ENCODE measurements at regions not wholly inside any gene's neighbourhood (a gene's known extent, or its start where the extent isn't known, plus 50 kb on each side); places are given as distances from the start of the nearest gene placed in this dataset.

DNA sequence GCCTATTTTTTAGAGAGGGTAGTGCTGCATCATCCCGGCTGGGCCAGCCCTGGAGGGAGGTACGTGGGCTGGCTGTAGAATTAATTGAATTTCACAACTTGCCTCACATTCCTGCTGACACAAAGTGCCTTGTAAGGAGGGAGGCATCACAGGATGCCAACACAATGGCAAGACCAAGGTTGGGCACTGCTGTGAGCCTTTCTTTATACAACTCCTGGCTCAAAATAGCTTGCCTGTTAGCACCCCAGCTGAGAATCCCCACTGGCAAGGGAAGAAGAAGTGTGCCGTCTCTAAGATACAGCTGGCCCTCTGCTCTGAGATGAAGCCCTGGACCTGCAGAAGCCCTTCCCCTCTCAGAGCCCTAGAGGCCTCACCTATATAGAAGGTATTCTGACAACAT, 873.9 kb downstream of the GRID1 start:
- TF ChIP-seq GATA3 (IDR thresholded peaks at IDR 0.05; ENCODE audit: low read depth, low read length) (no peak), GATA2 (IDR thresholded peaks at IDR 0.05; ENCODE audit: low read depth, low read length) (no peak)

DNA sequence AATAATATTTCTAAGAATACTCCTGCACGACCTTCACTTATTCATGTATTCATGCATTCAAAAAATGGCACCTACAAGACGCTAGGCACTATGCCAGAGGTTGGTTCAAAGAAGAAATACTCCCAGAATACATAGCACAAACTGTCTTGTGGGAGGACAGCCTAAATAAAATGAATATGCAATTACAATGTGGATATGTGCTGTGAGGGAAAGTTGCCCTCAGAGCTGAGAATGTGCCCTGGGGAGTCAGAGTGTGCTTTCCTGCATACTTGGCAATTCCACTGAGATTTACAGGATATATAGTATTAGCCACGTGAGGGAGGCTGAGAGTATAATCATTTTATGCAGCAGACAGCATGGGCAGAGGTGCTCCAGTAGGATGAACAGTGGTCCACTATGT, 872.9 kb downstream of the GRID1 start:
- no peak for TF ChIP-seq GATA2 (IDR thresholded peaks at IDR 0.05; ENCODE audit: low read depth, low read length)
- TF ChIP-seq GATA3 (IDR thresholded peaks at IDR 0.05; ENCODE audit: low read depth, low read length): no peak

DNA sequence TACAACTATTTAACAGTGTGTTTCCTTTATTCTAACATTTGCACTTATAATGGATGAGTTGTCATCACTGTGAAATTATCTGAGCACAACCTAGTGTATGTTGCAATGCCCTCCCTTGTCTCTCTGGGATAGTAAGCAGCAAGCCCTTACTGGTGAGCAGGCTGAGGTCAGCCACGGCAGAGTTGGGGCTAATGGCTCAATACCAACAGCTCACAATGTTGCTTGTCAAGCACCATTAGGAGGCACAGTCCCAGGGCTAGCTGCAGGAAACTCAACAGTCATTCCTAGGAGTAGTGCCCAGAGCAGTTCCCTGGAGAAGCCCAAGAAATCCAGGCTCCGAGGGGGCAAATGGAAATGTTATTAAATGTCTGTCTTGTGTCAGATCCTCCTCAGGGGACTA, 858.4 kb downstream of the GRID1 start:
- TF ChIP-seq GATA3 (IDR thresholded peaks at IDR 0.05; ENCODE audit: low read depth, low read length) (no peak), GATA2 (IDR thresholded peaks at IDR 0.05; ENCODE audit: low read depth, low read length) (no peak)

DNA sequence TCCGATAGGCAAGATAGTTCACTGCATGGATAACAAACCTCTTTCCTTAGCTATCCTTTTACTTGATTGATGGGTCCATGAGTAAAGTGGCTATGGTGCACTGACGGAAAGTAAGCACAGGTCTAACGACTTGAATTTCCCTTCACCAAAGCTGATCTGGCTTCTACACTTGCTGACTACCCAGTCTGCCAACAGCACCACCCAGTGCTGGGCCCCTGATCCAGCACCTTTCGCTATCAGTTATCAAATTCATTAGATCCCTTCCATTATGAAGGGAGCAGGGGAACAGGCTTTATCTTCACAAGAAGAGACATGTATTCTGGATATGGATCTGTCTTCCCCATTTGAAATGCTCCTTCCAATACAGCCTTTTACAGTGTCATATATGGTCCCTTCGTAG, 855.9 kb downstream of the GRID1 start:
- TF ChIP-seq GATA2 (IDR thresholded peaks at IDR 0.05; ENCODE audit: low read depth, low read length): no peak
- TF ChIP-seq GATA3 (IDR thresholded peaks at IDR 0.05; ENCODE audit: low read depth, low read length): no peak

DNA sequence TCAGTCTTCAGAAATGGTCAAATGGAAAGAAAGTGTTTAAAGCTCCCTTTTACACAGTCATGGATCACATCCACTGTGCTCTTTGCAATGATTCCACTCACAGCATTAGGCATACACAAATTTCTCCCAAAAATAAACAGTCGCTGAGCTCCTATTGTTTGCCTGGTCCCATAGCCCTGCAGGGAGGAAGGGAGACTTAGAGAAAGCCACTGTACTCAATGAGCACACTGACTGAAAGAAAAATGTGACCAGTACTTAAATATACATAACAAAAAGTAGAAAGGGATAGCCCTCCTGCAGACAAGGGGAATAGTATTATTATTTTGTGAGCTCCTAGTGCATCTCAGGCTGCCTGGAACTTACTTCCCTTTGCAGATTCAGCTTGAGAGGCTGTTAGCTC, 853.2 kb downstream of the GRID1 start:
- TF ChIP-seq GATA3 (IDR thresholded peaks at IDR 0.05; ENCODE audit: low read depth, low read length): no peak
- no peak for TF ChIP-seq GATA2 (IDR thresholded peaks at IDR 0.05; ENCODE audit: low read depth, low read length)

DNA sequence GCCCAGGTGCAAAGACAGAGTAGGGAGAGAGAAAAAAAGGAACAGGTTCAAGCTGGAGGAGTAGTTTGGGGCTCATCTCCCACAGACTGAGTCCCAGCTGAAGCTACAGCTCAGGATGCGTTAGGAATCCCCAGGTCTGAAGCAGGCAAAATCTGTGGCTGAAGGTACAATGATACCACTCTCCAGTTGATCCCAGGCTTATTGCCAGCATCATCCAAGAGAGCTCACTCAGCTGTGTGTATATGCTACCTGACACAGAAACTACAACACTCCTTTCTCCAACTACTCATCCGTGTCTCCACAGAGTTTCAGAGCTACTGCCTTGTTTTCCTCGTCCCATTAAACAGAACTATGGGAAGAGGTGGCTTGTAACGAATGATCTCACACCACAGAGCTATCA, 851.3 kb downstream of the GRID1 start:
- TF ChIP-seq GATA3 (IDR thresholded peaks at IDR 0.05; ENCODE audit: low read depth, low read length) (no peak), GATA2 (IDR thresholded peaks at IDR 0.05; ENCODE audit: low read depth, low read length) (no peak)

DNA sequence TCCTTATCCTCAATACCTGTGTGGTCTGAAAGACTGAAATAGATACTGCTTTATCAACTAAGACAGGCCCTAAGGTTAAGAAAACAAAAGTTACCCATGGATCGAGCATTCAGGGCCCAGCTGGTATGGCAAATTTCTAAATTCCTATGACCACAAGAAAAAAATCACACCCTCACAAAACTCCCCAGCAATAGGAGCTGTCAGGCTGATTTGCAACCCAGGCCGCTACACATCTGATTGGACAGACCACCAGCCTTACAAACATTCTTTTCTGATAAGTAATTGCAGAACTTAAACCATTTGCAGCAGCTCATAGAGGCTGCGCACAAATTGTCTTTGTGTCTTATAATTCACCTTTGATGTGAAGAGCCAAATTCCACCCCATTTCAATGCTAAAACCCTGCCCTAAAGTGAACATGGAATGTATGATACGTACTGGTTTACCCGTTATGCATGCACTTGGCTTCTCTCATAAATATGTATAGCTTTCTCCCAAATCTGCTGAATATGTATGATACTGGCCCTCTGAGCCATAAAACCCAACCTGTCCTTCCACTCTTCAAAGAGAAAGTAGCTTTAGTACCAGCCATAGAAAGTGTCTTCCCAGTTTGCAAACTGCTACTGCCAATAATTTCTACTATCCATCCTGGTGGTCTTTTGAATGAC, 842.5 kb downstream of the GRID1 start:
- TF ChIP-seq GATA2 (IDR thresholded peaks at IDR 0.05; ENCODE audit: low read depth, low read length) (no peak), GATA3 (IDR thresholded peaks at IDR 0.05; ENCODE audit: low read depth, low read length) (no peak)

DNA sequence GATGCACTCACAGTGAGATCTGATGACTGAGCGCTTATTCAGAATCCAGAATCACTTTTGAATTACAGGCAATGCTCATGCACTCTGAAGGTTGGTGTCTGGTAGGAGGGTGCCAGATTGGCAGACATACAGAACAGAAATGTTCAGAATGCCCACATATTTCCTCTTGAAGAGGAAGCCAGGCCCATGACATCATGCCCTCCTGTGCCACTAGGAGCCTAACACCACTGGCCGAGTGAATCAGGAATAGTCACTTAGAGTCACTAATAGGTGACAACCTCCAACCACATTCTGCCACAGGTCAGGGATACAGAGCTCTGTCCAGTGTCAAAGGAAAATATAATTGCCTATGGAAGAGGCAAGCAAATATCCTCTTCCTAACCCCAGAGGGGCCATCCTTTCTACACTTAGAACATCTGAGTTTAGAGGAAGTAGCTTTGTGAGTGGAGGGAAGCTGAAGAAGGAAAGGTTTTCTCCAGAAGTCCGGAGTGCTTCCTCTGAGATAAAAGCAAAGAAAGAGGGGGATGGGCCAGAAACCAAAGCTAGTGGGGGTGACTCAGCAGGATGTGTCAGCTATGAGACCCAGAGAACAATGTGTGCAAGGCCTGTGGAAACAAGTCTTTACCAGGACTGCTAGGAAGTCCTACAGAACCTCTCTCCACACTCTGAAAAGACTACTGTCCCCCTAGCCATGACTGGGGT, 838.8 kb downstream of the GRID1 start:
- TF ChIP-seq GATA2 (IDR thresholded peaks at IDR 0.05; ENCODE audit: low read depth, low read length): no peak
- no peak for TF ChIP-seq GATA3 (IDR thresholded peaks at IDR 0.05; ENCODE audit: low read depth, low read length)

DNA sequence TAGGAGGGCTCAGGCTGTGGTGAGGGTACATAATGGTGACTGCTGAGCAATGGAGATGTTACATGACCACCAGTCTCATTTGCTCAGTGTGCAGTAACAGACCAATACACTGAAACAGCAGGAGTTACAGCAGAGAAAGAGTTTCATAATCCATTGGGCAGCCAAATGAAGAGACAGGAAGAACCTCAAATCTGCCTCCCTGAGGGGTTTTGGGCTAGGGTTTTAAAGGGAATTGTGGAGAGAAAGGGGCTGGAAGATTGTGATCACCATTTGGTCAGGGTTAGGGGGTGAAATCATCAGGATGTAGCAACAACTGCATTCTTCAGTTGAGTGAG, 838.3 kb downstream of the GRID1 start:
- TF ChIP-seq GATA2 (IDR thresholded peaks at IDR 0.05; ENCODE audit: low read depth, low read length) (no peak), GATA3 (IDR thresholded peaks at IDR 0.05; ENCODE audit: low read depth, low read length) (no peak)

DNA sequence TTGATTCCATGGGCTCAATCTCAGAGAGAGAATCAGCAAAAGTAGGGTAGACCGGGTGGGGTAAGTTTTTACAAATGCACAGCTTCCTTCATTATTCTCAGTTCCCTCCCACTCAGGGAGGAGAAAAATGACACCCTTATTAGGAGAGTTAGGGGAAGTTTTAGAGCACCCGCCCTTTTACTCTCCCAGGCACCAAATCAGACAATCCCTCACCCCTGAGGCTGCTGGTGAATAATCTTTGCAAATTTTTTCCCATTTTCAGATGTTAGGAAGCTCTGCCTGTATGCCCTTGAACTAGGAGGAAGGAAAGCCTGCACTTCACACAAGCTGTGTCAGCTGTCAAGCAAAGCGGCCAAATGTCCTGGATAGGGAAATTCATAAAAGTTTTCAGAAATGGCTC, 834.9 kb downstream of the GRID1 start:
- TF ChIP-seq GATA3 (IDR thresholded peaks at IDR 0.05; ENCODE audit: low read depth, low read length): no peak
- no peak for TF ChIP-seq GATA2 (IDR thresholded peaks at IDR 0.05; ENCODE audit: low read depth, low read length)

DNA sequence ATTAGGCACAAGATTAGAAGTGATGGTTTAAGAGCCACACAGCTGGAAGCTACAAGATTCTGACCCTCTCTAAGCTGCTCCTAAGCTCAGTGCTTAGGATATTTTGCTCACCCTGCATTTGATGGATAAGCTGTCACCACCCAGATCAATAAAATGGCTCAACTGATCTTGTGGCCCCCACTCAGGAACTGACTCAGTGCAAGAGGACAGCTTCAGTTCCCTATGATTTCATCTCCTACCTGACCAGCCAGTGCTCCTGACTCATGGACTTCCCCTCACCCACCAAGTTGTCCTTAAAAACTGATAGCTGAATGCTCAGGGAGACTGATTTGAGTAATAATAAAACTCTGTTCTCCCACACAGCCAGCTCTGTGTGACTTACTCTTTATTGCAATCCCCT, 833.8 kb downstream of the GRID1 start:
- no peak for TF ChIP-seq GATA2 (IDR thresholded peaks at IDR 0.05; ENCODE audit: low read depth, low read length)
- no peak for TF ChIP-seq GATA3 (IDR thresholded peaks at IDR 0.05; ENCODE audit: low read depth, low read length)

DNA sequence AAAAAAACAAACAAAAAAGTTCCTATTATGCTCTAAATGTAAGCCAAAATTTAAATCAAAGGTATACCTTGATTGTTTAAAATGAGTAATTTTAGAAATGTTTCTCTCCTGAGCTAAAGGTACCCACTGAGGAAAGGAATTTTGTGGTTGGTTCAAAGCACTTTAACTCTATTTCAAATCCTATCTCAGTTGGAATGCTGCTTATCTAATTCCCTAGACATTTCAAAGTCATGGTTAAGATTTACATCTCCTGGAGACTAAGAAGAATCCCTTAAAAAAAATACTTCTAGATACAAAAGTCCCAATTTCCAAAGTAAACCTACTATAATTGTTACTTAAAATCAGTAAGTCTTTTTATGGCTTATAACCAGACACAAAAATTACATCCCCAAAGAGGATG, 830.7 kb downstream of the GRID1 start:
- no peak for TF ChIP-seq GATA3 (IDR thresholded peaks at IDR 0.05; ENCODE audit: low read depth, low read length)
- no peak for TF ChIP-seq GATA2 (IDR thresholded peaks at IDR 0.05; ENCODE audit: low read depth, low read length)

DNA sequence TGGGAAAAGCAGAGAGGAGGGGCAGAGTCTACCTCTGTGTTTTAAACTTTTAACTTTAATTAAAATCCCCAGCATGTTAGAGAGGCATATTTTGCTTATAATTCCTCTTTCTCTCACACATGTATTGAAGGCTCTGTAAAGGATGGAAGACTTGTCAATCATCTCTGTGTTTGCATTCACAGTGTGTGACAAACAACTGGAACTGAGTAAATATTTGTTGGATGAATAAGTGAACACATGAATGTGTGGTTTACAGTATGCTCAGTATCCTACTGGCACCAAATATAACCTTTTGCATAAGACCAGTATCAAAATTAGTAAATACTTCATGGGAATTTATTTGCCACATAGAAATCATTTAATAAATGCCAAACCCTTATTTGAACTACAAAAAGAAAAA, 829.0 kb downstream of the GRID1 start:
- no peak for TF ChIP-seq GATA2 (IDR thresholded peaks at IDR 0.05; ENCODE audit: low read depth, low read length)

DNA sequence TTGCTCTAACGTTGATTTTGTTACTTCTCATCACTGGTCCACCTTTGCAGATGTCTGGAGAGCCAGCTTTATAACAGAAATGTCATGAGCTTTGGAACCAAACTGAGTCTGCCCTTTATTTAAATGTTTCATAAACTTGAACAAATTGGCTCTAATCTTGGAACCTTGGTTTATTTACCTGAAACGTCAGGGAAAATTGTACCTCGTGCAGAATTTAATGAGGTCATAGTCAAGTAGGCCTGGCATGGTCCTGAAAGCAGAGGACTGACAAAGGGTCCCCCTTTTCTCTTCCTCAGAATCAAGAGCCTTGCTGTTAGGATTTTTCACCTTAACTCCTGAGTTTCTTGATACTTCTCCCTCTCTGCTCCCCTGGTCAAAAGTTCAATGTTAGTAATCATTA, 828.0 kb downstream of the GRID1 start:
- TF ChIP-seq GATA3 (IDR thresholded peaks at IDR 0.05; ENCODE audit: low read depth, low read length): no peak
- no peak for TF ChIP-seq GATA2 (IDR thresholded peaks at IDR 0.05; ENCODE audit: low read depth, low read length)

DNA sequence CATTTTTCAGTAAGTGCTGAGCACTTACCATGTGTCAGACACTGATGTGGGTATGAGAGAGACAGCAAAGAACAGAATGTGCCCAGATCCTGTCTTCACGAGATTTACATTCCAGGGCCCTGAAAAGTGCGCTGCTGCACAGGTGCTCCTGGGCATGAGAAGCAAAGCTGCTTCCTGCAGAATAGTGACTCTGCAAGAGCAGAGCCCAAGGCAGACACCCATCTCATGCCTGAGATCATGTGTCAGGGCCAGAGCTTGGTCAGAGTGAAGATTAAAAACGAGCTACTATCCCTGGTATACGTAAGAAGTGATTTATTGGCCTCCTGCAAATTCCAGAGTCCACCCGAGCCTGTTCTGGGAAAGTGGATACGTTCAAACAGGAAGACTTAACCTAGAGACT, 824.4 kb downstream of the GRID1 start:
- TF ChIP-seq GATA2 (IDR thresholded peaks at IDR 0.05; ENCODE audit: low read depth, low read length): no peak
- no peak for TF ChIP-seq GATA3 (IDR thresholded peaks at IDR 0.05; ENCODE audit: low read depth, low read length)
